ENCODE measurements at regions not wholly inside any gene's neighbourhood (a gene's known extent, or its start where the extent isn't known, plus 50 kb on each side); places are given as distances from the start of the nearest gene placed in this dataset.

- Mint-ChIP-seq H3K27ac (no peak overlapping the region), H3K9me3 (no peaks in the 10 kb centered on the region), H3K27me3 (no peaks in the 10 kb centered on the region), H3K36me3 (no peaks in the 10 kb centered on the region), H3K4me1 (no peaks in the 10 kb centered on the region), H3K4me3 (no peak overlapping the region)
- DNase-seq: no peak
- ATAC-seq (replicated peaks): no peak
Measured at GRCh38 chr5:87899208-87899661, 369.4 kb downstream of the TMEM161B start.

- no peak for ATAC-seq (replicated peaks)
- Mint-ChIP-seq H3K27me3 (no peaks in the 10 kb centered on the region), H3K36me3 (no peaks in the 10 kb centered on the region), H3K27ac (no peak overlapping the region), H3K9me3 (no peaks in the 10 kb centered on the region), H3K4me1 (no peaks in the 10 kb centered on the region), H3K4me3 (no peak overlapping the region)
- no peak for DNase-seq
Measured at GRCh38 chr5:87898574-87898973, 370.1 kb downstream of the TMEM161B start.

- Mint-ChIP-seq H3K4me1 (no peaks in the 10 kb centered on the region), H3K9me3 (peaks cover 0 to 2% of the 10 kb centered on the region in 2 donors), H3K4me3 (no peak overlapping the region), H3K36me3 (no peaks in the 10 kb centered on the region), H3K27ac (no peak overlapping the region), H3K27me3 (no peaks in the 10 kb centered on the region)
- ATAC-seq (replicated peaks) (no peak), DNase-seq (no peak)
Measured at GRCh38 chr5:87888139-87888538, 380.5 kb downstream of the TMEM161B start.

- ATAC-seq (replicated peaks) (no peak), DNase-seq (no peak)
- H3K27ac Mint-ChIP-seq: no peak overlapping the region
- H3K9me3 Mint-ChIP-seq: peaks cover 0 to 3% of the 10 kb centered on the region in 2 donors
- no peaks in the 10 kb centered on the region for H3K36me3 Mint-ChIP-seq
- no peak overlapping the region for H3K4me3 Mint-ChIP-seq
- H3K4me1 Mint-ChIP-seq: no peaks in the 10 kb centered on the region
- H3K27me3 Mint-ChIP-seq: no peaks in the 10 kb centered on the region
Measured at GRCh38 chr5:87887247-87887646, 381.4 kb downstream of the TMEM161B start.

GRCh38 chr5:87886164-87886563 lies 382.5 kb downstream of the TMEM161B start:
- no peaks in the 10 kb centered on the region for H3K36me3 Mint-ChIP-seq
- H3K9me3 Mint-ChIP-seq: peaks cover 0 to 6% of the 10 kb centered on the region in 2 donors
- no peak overlapping the region for H3K4me3 Mint-ChIP-seq
- DNase-seq (no peak), ATAC-seq (replicated peaks) (no peak)
- no peaks in the 10 kb centered on the region for H3K4me1 Mint-ChIP-seq
- no peaks in the 10 kb centered on the region for H3K27me3 Mint-ChIP-seq
- no peak overlapping the region for H3K27ac Mint-ChIP-seq

- Mint-ChIP-seq H3K27ac (no peak overlapping the region), H3K27me3 (no peaks in the 10 kb centered on the region), H3K4me1 (no peaks in the 10 kb centered on the region), H3K36me3 (no peaks in the 10 kb centered on the region), H3K4me3 (no peak overlapping the region), H3K9me3 (peaks cover 0 to 6% of the 10 kb centered on the region in 2 donors)
- DNase-seq: no peak
- no peak for ATAC-seq (replicated peaks)
Measured at GRCh38 chr5:87885758-87886157, 382.9 kb downstream of the TMEM161B start.

- Mint-ChIP-seq H3K4me1 (no peaks in the 10 kb centered on the region), H3K36me3 (no peaks in the 10 kb centered on the region), H3K4me3 (no peak overlapping the region), H3K27ac (no peak overlapping the region), H3K27me3 (peaks cover 0 to 3% of the 10 kb centered on the region in 2 donors), H3K9me3 (peaks cover 0 to 11% of the 10 kb centered on the region in 2 donors)
- ATAC-seq (replicated peaks) (no peak), DNase-seq (no peak)
Measured at GRCh38 chr5:87877495-87877894, 391.1 kb downstream of the TMEM161B start.

GRCh38 chr5:87877023-87877422 lies 391.6 kb downstream of the TMEM161B start:
- peaks cover 0 to 3% of the 10 kb centered on the region in 2 donors for H3K27me3 Mint-ChIP-seq
- no peak overlapping the region for H3K4me3 Mint-ChIP-seq
- H3K4me1 Mint-ChIP-seq: no peaks in the 10 kb centered on the region
- DNase-seq (no peak), ATAC-seq (replicated peaks) (no peak)
- no peaks in the 10 kb centered on the region for H3K36me3 Mint-ChIP-seq
- no peak overlapping the region for H3K27ac Mint-ChIP-seq
- peaks cover 0 to 11% of the 10 kb centered on the region in 2 donors for H3K9me3 Mint-ChIP-seq

GRCh38 chr5:87876616-87877015 lies 392.0 kb downstream of the TMEM161B start:
- Mint-ChIP-seq H3K4me3 (no peak overlapping the region), H3K27ac (no peak overlapping the region), H3K27me3 (peaks cover 0 to 3% of the 10 kb centered on the region in 2 donors), H3K9me3 (peaks cover 0 to 9% of the 10 kb centered on the region in 2 donors), H3K4me1 (no peaks in the 10 kb centered on the region), H3K36me3 (no peaks in the 10 kb centered on the region)
- no peak for DNase-seq
- ATAC-seq (replicated peaks): no peak

GRCh38 chr5:87872986-87873385 lies 395.7 kb downstream of the TMEM161B start:
- H3K4me1 Mint-ChIP-seq: no peaks in the 10 kb centered on the region
- no peak overlapping the region for H3K27ac Mint-ChIP-seq
- no peak overlapping the region for H3K4me3 Mint-ChIP-seq
- H3K27me3 Mint-ChIP-seq: peaks cover 0 to 3% of the 10 kb centered on the region in 2 donors
- H3K36me3 Mint-ChIP-seq: no peaks in the 10 kb centered on the region
- ATAC-seq (replicated peaks): no peak
- no peaks in the 10 kb centered on the region for H3K9me3 Mint-ChIP-seq
- no peak for DNase-seq

- no peak for DNase-seq
- Mint-ChIP-seq H3K9me3 (no peaks in the 10 kb centered on the region), H3K27ac (no peak overlapping the region), H3K4me3 (no peak overlapping the region), H3K27me3 (no peaks in the 10 kb centered on the region), H3K4me1 (no peaks in the 10 kb centered on the region), H3K36me3 (no peaks in the 10 kb centered on the region)
- no peak for ATAC-seq (replicated peaks)
Measured at GRCh38 chr5:87868792-87869191, 399.9 kb downstream of the TMEM161B start.

- DNase-seq: no peak
- Mint-ChIP-seq H3K4me1 (no peaks in the 10 kb centered on the region), H3K27me3 (no peaks in the 10 kb centered on the region), H3K9me3 (peaks cover 0 to 4% of the 10 kb centered on the region in 2 donors), H3K4me3 (no peak overlapping the region), H3K36me3 (no peaks in the 10 kb centered on the region), H3K27ac (no peak overlapping the region)
- no peak for ATAC-seq (replicated peaks)
Measured at GRCh38 chr5:87867281-87867680, 401.4 kb downstream of the TMEM161B start.

- Mint-ChIP-seq H3K4me3 (no peak overlapping the region), H3K9me3 (peaks cover 0 to 2% of the 10 kb centered on the region in 2 donors), H3K27ac (no peak overlapping the region), H3K4me1 (no peaks in the 10 kb centered on the region), H3K27me3 (no peaks in the 10 kb centered on the region), H3K36me3 (no peaks in the 10 kb centered on the region)
- ATAC-seq (replicated peaks) (no peak), DNase-seq (no peak)
Measured at GRCh38 chr5:87853541-87853940, 415.1 kb downstream of the TMEM161B start.

GRCh38 chr5:87851603-87852002 lies 417.0 kb downstream of the TMEM161B start:
- no peak overlapping the region for H3K4me3 Mint-ChIP-seq
- DNase-seq (no peak), ATAC-seq (replicated peaks) (no peak)
- no peaks in the 10 kb centered on the region for H3K36me3 Mint-ChIP-seq
- H3K27ac Mint-ChIP-seq: no peak overlapping the region
- no peaks in the 10 kb centered on the region for H3K4me1 Mint-ChIP-seq
- no peaks in the 10 kb centered on the region for H3K27me3 Mint-ChIP-seq
- H3K9me3 Mint-ChIP-seq: no peaks in the 10 kb centered on the region

- Mint-ChIP-seq H3K36me3 (no peaks in the 10 kb centered on the region), H3K4me3 (no peak overlapping the region), H3K9me3 (no peaks in the 10 kb centered on the region), H3K4me1 (no peaks in the 10 kb centered on the region), H3K27ac (no peak overlapping the region), H3K27me3 (no peaks in the 10 kb centered on the region)
- ATAC-seq (replicated peaks) (no peak), DNase-seq (no peak)
Measured at GRCh38 chr5:87850843-87851242, 417.8 kb downstream of the TMEM161B start.

GRCh38 chr5:87845734-87846133 lies 422.9 kb downstream of the TMEM161B start:
- no peaks in the 10 kb centered on the region for H3K27me3 Mint-ChIP-seq
- H3K4me1 Mint-ChIP-seq: no peaks in the 10 kb centered on the region
- no peaks in the 10 kb centered on the region for H3K36me3 Mint-ChIP-seq
- DNase-seq (no peak), ATAC-seq (replicated peaks) (no peak)
- no peak overlapping the region for H3K4me3 Mint-ChIP-seq
- H3K27ac Mint-ChIP-seq: no peak overlapping the region
- H3K9me3 Mint-ChIP-seq: peaks cover 5 to 8% of the 10 kb centered on the region in 2 donors
